Ectodermal cell (in vitro differentiated cells): ENCODE measurements at regions not wholly inside any gene's neighbourhood (a gene's known extent, or its start where the extent isn't known, plus 50 kb on each side); places are given as distances from the start of the nearest gene placed in this dataset.

Experiments
- H3K27ac ChIP-seq: 2 replicates; pipeline ENCODE4 v1.7.0; 2013; ENCODE audit warnings: mild to moderate bottlenecking, low read depth, low read length; ENCODE audit not compliant: insufficient read depth, poor library complexity, severe bottlenecking
- H3K27me3 ChIP-seq: 2 replicates; pipeline ENCODE4 v1.7.0; 2013; ENCODE audit warnings: mild to moderate bottlenecking, low read length; ENCODE audit not compliant: insufficient read depth, control insufficient read depth, poor library complexity, severe bottlenecking
- H3K36me3 ChIP-seq: one replicate; pipeline ENCODE4 v1.7.0; 2013; ENCODE audit warnings: low read length; ENCODE audit not compliant: control insufficient read depth, insufficient read depth
- H3K4me1 ChIP-seq: one replicate; pipeline ENCODE4 v1.7.0; 2013; ENCODE audit warnings: low read length; ENCODE audit not compliant: control insufficient read depth, insufficient read depth
- H3K4me3 ChIP-seq: 2 replicates; pipeline ENCODE4 v1.7.0; 2013; ENCODE audit warnings: low read depth, low read length, control low read depth; ENCODE audit not compliant: insufficient read depth
- H3K9me3 ChIP-seq: 2 replicates; pipeline ENCODE4 v1.7.0; 2013; ENCODE audit warnings: mild to moderate bottlenecking, low read length, moderate library complexity; ENCODE audit not compliant: control insufficient read depth
- WGBS, 2 experiments: methylation state at CpG; one replicate each; pipeline ENCODE4 v1.1.7; 2013; ENCODE audit warnings: missing lambda C conversion rate in 2 of 2; 5-methylcytosine and 5-hydroxymethylcytosine counted together

GRCh38 chr11:92702037-92702804, 267.2 kb upstream of the MTNR1B start:
- Histone ChIP-seq H3K36me3 (no peaks in the 10 kb centered on the region), H3K4me1 (no peaks in the 10 kb centered on the region), H3K27ac (no peak overlapping the region), H3K4me3 (no peak overlapping the region), H3K9me3 (no peaks in the 10 kb centered on the region), H3K27me3 (no peaks in the 10 kb centered on the region)
- WGBS, 2 experiments: 93 to 95% methylated on average over 7 of the region's 8 CpGs

- Histone ChIP-seq H3K9me3 (no peaks in the 10 kb centered on the region), H3K4me3 (no peak overlapping the region), H3K27me3 (no peaks in the 10 kb centered on the region), H3K36me3 (no peaks in the 10 kb centered on the region), H3K4me1 (no peaks in the 10 kb centered on the region), H3K27ac (no peak overlapping the region)
Measured at GRCh38 chr11:92702805-92703448, 266.5 kb upstream of the MTNR1B start.

- Histone ChIP-seq H3K27ac (no peak overlapping the region), H3K4me3 (no peak overlapping the region), H3K27me3 (no peaks in the 10 kb centered on the region), H3K9me3 (no peaks in the 10 kb centered on the region), H3K4me1 (no peaks in the 10 kb centered on the region), H3K36me3 (no peaks in the 10 kb centered on the region)
- WGBS, 2 experiments: 90% methylated on average over 3 of the region's 3 CpGs
Measured at GRCh38 chr11:92703449-92703830, 266.0 kb upstream of the MTNR1B start.

DNA sequence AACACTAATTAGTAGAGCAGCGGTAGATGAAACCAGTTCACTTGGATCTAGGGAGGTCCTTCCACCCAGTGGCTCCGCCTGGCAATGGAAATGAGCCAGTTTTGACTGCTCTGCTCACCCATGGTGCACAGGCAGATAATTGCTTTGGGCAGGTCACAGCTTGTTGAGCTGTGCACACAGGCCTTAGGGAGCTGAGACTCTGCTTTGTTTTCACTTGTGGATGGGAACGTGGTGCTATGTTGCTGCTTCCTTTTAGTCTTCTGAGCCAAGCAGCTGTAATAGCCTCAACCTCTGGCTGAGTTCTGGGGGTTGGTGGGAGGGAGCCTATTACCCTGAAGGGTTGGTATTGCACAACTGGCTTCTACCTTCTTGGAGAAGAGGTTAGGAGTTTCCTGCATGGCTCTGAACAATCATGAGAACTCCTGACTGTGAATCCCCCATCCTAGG, 262.3 kb upstream of the MTNR1B start:
- H3K4me1 ChIP-seq: peaks cover 3% of the 10 kb centered on the region
- H3K4me3 ChIP-seq: no peak overlapping the region
- no peaks in the 10 kb centered on the region for H3K27me3 ChIP-seq
- no peaks in the 10 kb centered on the region for H3K36me3 ChIP-seq
- no peaks in the 10 kb centered on the region for H3K9me3 ChIP-seq
- 81 to 82% methylated on average over 3 of the region's 3 CpGs for WGBS, 2 experiments
- no peak overlapping the region for H3K27ac ChIP-seq

GRCh38 chr11:92707665-92708064, 261.8 kb upstream of the MTNR1B start:
- H3K9me3 ChIP-seq: no peaks in the 10 kb centered on the region
- no peak overlapping the region for H3K27ac ChIP-seq
- no peaks in the 10 kb centered on the region for H3K36me3 ChIP-seq
- WGBS, 2 experiments: 93 to 100% methylated on average over 1 of the region's 1 CpG
- H3K4me3 ChIP-seq: no peak overlapping the region
- H3K27me3 ChIP-seq: no peaks in the 10 kb centered on the region
- peaks cover 6% of the 10 kb centered on the region for H3K4me1 ChIP-seq

- no peaks in the 10 kb centered on the region for H3K36me3 ChIP-seq
- WGBS, 2 experiments: 93 to 95% methylated on average over 4 of the region's 4 CpGs
- H3K9me3 ChIP-seq: no peaks in the 10 kb centered on the region
- no peak overlapping the region for H3K27ac ChIP-seq
- peaks cover 21% of the 10 kb centered on the region for H3K4me1 ChIP-seq
- no peak overlapping the region for H3K4me3 ChIP-seq
- no peaks in the 10 kb centered on the region for H3K27me3 ChIP-seq
Measured at GRCh38 chr11:92709329-92709728, 260.1 kb upstream of the MTNR1B start.

GRCh38 chr11:92711926-92712325, 257.5 kb upstream of the MTNR1B start:
- Histone ChIP-seq H3K27ac (no peak overlapping the region), H3K27me3 (no peaks in the 10 kb centered on the region), H3K9me3 (no peaks in the 10 kb centered on the region), H3K36me3 (no peaks in the 10 kb centered on the region), H3K4me1 (peaks cover 21% of the 10 kb centered on the region), H3K4me3 (no peak overlapping the region)
- WGBS, 2 experiments: 87 to 96% methylated on average over 4 of the region's 4 CpGs

DNA sequence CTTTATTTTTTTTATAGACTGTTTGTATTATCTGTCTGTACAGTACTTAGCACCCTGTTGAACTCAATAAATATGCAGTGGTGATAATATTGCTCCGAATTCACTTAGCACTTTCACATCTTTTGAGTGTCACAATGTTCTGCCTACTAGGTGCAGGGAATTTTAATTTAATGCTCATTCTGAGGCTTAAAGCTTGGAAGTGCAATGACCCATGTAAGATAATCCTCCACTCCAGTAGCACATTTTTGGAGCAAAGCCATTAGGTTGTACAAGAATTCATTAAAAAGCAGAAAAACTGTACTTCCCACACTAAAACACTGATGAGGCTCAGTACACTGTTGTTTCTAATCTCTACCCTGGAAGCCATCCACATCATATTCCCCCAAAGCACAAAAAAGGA, 255.3 kb upstream of the MTNR1B start:
- WGBS, 2 experiments: 90 to 100% methylated on average over 1 of the region's 1 CpG
- no peak overlapping the region for H3K4me3 ChIP-seq
- no peaks in the 10 kb centered on the region for H3K36me3 ChIP-seq
- H3K9me3 ChIP-seq: no peaks in the 10 kb centered on the region
- H3K27ac ChIP-seq: no peak overlapping the region
- H3K4me1 ChIP-seq: peaks cover 21% of the 10 kb centered on the region
- no peaks in the 10 kb centered on the region for H3K27me3 ChIP-seq

DNA sequence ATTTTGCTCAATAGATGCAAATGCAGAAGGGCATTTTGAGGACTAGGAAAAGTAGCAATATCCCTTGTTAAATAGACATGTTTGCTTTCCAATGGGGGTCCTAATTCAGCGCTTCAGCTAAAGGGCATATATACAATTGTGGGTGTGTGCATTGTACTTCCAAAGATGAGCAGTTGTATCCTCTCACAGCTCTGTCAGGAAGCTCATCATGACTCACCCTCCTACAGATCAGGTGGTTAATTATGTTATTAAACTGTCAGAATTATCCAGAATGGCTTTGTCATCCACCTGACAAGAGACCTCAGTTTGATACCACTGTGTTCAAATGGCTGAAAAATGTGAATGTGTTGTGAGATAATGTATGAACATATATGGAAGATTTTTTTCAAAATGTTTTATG, 252.2 kb upstream of the MTNR1B start:
- Histone ChIP-seq H3K4me3 (no peak overlapping the region), H3K36me3 (no peaks in the 10 kb centered on the region), H3K27me3 (no peaks in the 10 kb centered on the region), H3K27ac (no peak overlapping the region), H3K4me1 (peaks cover 18% of the 10 kb centered on the region), H3K9me3 (no peaks in the 10 kb centered on the region)
- WGBS, 2 experiments: 91% methylated on average over 1 of the region's 1 CpG

DNA sequence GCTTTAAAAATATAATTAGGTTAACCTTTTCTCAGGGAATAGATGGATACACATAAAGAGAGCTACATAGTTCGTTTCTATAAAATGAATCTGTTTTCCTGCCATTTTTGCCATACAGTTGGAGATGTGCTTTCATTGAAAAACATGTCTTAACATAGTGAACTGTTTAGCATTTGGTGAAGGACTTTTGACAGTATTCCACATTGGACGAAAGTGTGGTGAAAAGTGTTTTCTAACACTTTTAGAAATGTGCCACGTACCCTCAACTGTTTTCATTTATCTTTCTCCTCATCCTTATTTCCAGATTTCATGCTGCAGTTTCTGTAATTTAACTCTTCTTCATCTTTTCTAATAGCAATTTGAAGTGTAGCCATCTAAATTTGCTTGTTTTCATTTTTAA, 249.1 kb upstream of the MTNR1B start:
- H3K27ac ChIP-seq: no peak overlapping the region
- 91 to 96% methylated on average over 3 of the region's 3 CpGs for WGBS, 2 experiments
- H3K27me3 ChIP-seq: no peaks in the 10 kb centered on the region
- no peaks in the 10 kb centered on the region for H3K4me1 ChIP-seq
- H3K4me3 ChIP-seq: no peak overlapping the region
- H3K9me3 ChIP-seq: no peaks in the 10 kb centered on the region
- H3K36me3 ChIP-seq: no peaks in the 10 kb centered on the region
